Skeletal muscle cell (primary cell): ENCODE measurements at regions not wholly inside any gene's neighbourhood (a gene's known extent, or its start where the extent isn't known, plus 50 kb on each side); places are given as distances from the start of the nearest gene placed in this dataset.

Experiments used
- DNase-seq: peaks from one replicate; pipeline ENCODE4 v3.0.0-alpha.2; 2010; ENCODE audit warnings: low read depth
- H3K4me3 ChIP-seq: 2 replicates; pipeline ENCODE4 v1.5.1; 2011; ENCODE audit warnings: low read depth, mild to moderate bottlenecking, control low read depth, low read length, moderate library complexity

DNA sequence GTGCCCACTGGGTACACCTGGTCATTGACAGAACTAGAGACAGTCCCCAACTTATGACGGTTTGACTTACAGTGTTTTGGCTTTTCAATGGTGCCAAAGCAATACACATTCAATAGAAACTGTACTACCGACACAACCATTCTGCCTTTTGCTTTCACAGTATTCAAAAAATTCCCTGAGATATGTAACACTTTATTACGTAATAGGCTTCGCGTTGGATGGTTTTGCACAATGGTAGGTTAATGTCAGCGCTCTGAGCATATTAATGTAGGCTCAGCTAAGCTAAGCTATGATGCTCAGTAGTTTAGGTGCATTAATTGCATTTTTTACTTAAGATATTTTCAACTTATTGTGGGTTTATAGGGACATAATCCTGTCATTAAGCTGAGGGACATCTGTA, 105.1 kb upstream of the B3GAT1 start:
- no peak for DNase-seq
- H3K4me3 ChIP-seq = no peak overlapping the region

DNA sequence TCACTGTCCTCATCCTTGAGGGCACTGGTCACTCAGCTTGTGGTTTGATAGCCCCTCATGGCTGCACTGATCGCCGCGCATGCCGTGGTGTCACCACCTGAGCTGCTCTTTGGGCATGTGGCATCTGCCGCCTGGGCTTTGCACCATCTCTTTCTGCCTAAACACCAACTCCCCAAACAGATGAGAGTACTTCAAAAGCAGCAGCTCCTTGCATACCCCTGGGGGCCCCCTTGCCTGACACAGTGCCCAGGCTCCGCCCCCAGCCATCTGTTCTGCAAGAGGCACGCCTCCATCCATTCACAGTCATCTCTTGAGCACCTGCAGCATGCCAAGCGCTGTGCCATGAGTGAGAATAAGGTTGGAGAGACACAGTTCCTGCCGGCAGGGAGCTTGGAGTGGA, 104.5 kb upstream of the B3GAT1 start:
- no peak for DNase-seq
- no peak overlapping the region for H3K4me3 ChIP-seq

DNA sequence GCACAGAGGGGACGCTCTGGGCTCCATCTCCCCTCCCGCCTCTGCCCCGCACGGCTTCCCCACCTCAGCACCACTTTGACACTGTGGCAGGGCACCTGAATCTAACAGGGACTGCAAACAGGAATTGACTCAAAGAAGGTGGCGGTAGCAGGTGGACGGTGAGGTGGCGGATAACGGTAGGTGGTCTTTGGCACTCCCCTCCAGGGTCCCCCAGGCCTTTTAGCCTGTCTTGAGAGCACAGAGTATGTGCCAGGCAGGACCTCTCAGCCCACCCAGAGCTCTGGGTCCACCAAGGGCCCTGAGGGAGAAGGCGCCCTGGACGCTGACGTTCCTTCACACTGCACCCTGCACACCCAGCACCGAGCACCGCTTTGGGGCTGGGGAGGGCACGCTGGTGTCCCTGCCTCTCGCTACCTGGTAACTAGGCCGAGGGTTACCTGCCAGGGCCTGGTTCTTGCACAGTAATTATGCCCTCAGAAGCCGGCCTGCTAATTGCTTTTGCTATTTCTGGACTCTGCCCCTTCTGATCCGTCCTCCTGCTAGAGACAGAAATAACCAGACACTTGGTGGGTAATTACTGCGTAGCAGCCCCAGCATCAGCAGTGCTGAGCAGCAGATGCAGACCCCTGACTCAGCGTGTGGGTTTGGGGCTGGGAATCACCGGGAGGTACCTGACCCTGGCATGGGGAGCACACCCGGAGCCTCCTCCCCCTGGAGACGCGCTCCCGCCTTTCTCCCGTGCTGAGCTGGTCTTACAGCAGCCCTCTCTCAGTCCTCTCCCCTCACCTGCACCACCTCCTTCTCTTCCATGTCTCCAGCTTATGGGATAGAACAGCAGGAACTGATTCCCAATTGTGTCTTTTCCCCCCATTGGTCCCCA, 103.3 kb upstream of the B3GAT1 start:
- no peak overlapping the region for H3K4me3 ChIP-seq
- no peak for DNase-seq

DNA sequence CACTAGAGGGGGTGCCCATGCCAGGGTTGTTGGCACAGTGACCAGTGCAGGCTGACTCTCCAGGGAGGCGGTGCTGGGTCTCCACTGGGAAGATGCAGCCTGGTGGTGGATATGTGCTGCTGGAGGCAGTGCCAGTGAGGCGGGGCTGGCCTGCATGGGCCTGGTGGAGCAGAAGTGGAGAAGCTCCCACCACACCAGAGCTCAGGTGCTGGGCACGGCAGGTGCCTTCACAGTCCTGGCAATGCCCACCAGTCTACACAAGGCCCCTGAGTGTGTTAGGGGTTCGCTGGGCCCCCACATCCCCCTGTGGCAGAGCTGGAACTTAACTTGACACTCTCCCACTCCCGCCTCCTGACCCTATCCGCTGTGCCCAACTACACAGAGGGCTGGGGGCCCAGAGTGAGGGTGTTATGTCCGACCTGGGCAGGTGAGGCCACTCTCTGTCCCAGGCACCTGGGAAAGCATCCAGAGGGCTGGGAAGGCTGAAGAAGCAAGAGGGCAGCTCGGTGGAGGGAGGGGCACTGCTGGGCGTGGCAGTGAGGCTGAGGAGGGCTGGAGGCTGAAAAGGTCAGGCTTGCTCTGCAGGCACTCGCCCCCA, 102.4 kb upstream of the B3GAT1 start:
- no peak for DNase-seq
- no peak overlapping the region for H3K4me3 ChIP-seq

DNA sequence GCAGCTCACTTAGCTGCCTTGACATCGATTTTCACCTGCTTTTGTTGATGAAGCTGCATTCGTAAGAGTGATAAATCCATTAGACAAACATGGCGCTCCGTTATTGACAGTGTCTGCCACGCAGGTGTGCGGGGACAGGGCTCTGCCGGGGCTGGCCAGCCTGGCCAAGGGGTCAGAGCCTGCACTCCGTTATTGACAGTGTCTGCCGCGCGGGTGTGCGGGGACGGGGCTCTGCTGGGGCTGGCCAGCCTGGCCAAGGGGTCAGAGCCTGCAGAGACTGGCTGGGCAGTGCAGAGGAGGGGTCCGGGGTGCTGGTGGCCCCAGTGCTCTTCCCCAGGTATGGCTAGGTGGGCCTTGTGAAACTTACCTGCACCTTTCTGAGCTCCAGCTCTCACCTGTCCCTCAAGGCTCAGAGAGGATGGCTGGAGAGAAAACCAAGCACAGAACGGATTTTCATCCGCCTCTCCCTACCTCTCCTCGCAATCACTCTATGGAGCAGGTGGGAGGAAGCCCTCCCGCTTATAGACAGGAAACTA, 101.6 kb upstream of the B3GAT1 start:
- DNase-seq = no peak
- no peak overlapping the region for H3K4me3 ChIP-seq

DNA sequence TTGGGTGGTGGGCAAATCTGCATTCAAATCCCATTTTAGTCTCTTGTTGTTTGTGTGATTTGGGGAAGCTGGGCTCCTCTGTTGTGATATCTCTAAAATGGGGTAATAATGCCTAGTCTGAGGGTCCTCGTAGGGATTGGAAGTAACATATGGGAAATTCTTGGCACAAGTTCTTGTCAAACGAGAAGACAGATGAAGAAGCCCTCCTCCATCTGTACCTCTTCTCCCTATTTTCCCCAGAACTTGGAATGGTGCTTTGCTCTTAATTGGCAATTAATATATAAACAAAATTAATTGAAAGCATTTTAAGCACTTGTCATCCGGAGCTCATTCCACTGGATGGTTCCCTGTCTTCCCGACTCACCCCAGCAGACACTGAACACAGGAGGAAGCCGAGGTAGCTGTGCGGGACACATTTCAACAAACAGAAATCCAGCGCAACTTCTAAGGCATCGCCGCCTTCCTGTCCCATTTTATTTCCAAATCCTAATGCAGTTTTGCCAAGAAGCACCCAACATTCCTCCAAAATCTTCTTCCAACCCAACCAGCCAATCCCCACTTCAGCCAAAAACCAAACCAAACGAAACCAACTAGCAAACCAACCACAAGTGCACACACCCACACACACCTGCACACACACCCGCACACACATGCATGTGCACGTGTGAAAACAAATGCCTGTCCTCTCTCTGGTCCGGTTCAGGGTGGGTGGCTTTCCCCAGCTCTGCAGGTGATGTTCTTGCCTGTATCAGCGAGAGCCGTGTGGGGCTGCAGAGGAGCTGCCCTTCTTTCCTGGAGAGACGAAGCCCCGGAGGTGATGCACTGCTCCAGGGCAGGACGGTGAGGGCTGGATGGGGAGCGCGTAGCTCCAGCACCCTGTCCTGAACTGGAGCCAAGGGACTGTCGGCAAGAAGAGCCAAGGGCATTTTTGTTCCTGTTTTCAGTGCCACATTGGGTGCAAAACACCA, 100.8 kb upstream of the B3GAT1 start:
- H3K4me3 ChIP-seq = no peak overlapping the region
- DNase-seq = no peak

DNA sequence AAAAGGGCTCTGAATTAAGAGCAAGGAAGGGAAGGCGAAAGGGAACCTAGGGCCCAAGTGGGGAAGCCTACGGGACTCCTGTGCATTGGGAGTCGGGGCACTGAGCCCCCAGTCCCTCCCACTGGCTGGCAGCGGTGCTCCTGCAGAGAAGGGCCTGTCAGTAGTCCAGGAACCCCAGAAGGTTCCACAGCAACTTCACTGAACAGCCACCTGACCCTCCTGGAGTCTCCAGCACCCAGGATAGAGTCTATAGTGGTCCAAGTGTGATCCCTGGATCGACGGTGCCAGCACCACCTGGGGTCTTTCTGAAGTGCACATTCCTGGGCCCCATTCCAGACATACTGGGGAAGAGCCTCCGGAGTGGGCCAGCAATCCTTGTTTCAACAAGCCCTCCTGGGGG, 100.0 kb upstream of the B3GAT1 start:
- H3K4me3 ChIP-seq = no peak overlapping the region
- DNase-seq = no peak

DNA sequence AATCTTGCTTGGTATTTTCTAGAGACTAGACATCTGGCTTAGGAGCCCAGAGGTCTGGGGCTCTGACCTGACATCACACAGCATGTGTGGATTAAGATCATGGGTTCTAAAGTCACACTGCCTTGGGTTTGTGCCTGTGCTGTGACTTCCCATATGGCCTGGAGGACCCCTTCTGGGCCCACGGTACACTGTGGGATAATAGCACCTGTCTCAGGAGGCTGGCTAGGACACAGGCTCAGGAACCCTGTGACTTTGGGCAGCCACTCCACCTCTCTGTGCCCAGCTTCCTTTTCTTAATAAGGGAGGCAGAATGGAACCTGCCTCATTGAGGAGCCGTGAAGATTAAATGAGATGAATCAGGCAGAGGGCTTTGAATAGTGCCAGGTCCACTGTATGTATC, 99.2 kb upstream of the B3GAT1 start:
- no peak for DNase-seq
- no peak overlapping the region for H3K4me3 ChIP-seq

DNA sequence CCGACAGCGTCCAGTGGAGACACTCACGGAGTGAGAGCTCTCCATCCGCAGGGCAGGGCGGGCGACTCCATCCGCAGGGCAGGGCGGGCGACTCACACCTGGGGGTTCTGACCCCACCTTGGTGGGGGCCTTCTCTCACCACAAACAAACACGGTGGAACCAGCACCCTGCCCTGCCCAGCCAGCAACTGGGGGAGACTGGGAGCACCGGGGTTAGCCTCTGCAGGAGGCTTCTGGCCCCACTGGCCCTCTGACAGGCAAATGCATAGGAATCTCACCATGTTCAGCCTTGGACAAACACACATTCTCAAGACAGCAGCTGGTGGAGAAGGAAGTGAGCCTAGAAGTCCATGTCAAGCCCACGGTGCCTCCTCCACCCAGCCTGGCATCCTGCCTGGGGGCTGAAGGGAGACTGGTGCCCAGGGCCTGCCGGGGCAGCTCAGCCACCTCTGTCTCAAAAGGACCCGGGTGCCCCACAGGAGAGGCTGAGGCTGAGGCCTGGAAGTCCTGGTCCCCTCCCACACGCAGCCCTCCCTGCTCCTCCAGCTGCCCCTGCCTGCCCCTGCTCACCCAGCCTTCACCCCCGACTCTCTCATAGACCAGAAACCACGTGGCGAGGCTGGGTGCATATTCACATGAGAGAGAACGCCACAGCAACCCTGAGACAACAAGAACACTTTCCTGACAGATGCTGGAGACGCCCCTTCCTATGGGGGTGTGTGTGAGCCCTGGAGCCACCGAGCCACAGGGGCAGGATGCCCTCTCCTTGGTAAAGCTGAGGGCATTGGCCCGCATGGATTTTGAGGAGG, 98.4 kb upstream of the B3GAT1 start:
- no peak overlapping the region for H3K4me3 ChIP-seq
- no peak for DNase-seq

DNA sequence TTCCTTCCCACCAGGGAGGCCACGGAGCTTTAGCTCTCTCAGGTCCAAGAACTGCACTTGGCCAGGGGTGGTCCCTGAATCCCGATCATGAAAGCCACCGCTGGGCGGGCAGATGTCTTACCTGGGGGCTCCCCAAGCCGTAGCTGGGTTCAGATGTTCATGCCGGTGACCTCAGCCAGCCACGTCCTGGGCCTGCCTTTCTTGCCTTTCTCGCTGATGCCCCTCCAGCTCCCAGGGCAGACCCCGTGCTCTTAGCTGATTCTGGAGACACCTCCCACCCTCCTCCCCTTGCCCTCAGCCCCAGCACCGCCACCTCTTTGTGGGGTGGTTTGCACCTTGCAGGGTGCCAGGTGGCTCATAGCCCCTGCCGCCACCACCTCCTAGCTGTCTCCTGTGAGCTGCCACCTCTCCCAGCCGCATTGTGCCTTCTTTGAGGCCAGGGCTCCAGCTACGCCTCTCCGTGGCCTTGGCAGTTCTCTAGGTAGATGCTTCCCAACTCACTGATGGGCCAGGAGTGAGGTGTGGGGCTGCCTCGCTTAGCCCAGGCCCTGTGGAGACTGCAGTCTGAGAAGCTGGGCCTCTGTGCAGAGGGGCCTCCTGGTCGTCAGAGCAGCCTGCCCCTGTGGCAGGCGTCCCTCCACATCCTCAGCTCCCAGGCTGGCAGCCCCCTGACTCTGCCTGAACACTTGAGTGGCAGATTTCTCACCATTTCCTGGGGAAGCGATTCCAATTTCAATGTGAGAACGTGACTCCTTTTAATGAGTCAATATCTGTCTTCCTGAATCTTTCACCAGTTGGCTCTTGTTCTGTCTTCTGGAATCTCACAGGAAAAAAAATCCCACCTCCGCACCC, 97.6 kb upstream of the B3GAT1 start:
- no peak for DNase-seq
- no peak overlapping the region for H3K4me3 ChIP-seq

DNA sequence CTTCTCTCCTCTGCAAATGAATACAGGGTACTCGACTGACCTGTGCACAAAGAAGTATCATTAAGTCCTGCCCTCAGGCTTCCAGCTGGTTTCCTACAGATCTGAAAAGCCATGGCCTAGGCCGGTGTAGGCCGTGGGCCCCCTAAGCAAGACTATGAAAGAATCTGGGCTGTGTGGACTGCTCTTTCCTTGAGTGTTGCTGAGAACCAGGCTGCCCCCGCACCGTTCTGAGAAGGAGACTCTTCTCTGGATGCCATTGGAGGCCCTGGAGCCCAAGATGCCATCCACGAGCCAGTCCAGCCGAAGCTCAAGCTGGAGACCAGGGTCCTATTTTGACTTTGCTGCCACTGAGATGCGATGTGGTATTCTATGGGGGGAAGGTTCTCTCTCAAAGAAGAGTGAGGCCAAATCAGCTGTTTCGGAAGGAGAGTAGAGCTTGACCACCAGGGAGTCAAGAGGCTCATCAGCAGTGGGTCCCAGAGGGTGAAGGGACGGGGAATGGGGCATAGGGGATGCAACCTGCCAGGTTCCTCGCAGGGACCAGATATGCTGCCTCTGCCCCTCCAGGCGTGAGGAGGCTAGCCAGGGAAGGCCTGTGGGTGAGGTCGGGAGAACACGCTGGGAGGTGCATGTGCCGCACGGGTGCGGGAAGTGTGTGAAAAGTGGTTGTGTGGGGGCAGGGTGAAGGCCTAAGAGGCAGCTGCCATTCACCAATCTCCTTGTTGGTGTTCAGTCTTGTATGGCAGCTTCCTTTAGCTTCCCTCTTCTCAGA, 96.4 kb upstream of the B3GAT1 start:
- DNase-seq = no peak
- no peak overlapping the region for H3K4me3 ChIP-seq

DNA sequence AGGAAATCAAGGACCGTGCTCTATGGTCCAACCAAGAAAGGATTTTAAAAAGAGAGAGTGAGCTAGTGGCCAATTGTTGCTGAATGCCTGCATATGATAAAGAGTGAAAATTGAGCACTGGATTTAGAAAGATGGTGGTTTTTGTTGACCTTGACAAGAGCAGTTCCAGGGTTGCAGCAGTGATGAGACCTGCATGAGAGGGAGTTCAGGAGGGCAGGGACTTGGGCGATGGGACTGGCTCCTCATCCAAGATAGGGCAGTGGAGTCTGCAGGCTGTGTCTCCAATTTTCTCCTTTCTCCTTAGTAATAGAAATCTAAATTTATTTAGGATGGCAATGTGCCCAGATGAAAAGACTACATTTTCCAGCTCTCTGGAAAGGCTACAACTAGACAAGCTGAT, 94.0 kb upstream of the B3GAT1 start:
- H3K4me3 ChIP-seq = no peak overlapping the region
- no peak for DNase-seq

DNA sequence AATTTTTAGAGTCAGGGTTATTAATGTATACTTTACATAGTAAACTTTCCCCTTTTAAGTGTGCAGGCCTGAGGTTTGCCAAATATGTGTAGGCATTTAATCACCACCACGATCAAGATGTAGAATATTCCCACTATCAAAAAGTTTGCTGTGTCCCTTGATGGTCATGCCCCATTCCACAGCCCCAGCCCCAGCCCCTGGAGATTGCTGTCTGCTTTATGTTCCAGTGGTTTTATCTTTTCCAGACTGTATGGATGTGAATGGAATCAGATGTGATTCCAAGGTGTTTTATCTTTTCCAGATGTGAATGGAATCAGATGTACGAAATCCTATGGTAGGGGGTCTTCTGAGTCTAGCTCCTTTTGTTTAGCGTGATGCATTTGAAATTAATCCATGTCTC, 93.1 kb upstream of the B3GAT1 start:
- no peak overlapping the region for H3K4me3 ChIP-seq

DNA sequence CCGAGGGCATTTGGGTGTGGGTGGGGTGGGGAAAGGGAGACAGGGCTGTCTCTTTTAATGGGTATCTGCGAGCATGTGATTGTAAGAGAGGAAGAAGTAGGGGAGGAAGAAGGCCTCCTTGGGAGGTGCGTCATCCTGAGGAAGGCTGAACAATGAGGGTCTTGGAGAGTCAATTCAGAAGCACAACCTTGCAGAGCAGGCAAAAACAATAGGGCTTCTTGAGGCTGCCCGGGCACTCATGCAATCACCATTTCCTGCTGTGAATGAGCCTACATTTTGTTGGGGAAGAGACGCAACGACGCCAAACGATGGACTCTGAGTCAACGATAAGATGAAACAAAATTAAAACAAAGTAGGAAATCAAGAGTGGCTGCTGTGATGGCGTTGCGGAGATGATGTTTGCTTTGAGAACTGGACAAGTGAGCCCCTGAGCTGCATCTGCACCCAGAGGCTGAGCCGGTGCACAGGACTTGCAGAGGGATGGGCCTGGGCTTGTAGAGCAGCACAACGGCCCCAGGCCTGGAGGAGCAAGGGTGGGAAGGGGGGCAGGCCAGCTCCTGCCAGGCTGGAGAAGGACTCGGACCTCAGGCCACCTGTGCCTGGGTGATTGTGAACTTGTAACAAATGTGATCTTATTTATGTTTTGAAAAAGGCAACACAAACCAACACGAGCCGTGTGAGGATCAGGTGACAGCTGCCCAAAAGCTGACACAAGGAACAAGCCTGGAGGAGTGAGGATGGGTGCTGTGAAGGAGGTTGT, 92.3 kb upstream of the B3GAT1 start:
- DNase-seq = no peak
- H3K4me3 ChIP-seq = no peak overlapping the region

More for the DNA sequence above, 93.1 kb upstream of the B3GAT1 start:
- no peak for DNase-seq

DNA sequence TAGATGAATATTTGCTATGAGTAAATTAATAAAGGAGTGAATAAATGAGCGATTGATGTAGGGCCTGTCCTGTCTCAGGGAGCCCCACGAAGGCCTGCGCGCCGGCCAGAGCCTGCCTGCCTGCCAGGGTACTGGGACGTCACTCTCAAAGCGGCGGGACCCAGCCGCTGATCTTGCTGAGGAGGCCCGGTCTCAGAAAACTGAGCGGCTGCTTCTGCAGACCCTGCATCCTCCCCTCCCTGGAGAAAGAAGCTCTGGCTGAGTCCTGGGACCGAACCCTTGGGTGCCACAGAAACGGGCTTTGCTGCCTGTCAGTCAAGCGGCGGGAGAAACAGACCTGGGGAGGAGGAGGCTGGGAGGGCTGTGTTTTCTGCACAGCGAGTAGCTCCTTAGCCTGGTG, 91.6 kb upstream of the B3GAT1 start:
- H3K4me3 ChIP-seq = no peak overlapping the region
- no peak for DNase-seq

DNA sequence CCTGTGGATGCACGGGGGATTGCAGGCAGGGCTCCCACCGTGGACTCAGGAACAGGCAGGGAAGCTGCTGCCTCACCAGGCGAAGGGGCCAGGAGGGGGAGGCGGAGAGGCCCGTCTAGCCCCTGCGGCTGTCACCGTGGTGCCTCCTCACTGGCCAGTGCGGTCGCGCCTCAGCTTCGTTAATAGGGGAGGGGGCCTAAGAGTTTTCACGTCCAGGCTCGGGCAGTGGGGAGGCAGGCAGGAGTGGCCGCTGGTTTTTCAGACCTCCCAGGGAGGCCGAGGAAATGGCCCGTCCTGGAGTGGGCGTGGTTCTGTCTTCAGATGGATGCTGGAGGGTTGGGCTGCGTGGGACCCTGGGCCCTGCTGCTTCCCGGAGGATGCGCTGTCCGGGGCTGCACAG, 91.1 kb upstream of the B3GAT1 start:
- no peak for DNase-seq
- H3K4me3 ChIP-seq = no peak overlapping the region

DNA sequence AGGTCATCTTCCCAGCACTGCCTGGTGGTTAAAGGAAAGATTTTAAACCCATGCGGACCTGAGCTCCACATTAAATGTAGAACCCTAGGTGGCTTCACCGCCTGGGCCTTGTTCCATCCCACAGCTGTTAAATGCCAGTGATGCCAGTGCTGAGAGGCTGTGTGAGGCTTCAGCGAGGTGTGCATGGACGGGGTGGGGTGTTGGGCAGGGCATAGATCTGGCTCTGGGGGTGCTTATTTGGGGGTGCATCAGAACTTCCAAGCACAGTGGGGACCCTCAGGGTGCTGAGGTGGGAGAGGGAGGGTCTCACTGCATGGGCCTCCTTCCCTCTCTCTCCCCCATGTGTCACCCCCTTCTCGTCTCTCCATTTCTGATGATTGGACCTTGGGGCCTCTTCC, 90.1 kb upstream of the B3GAT1 start:
- DNase-seq = no peak
- H3K4me3 ChIP-seq = no peak overlapping the region
